Hepatocyte (in vitro differentiated cells): ENCODE measurements at regions not wholly inside any gene's neighbourhood (a gene's known extent, or its start where the extent isn't known, plus 50 kb on each side); places are given as distances from the start of the nearest gene placed in this dataset.

Source experiments
- EZH2 ChIP-seq: fragments of 200-600 bp; sonication (generic); IDR thresholded peaks from 2 replicates; pipeline ENCODE4 v1.6.1; 2016; ENCODE audit warnings: antibody characterized with exemption, mild to moderate bottlenecking, borderline replicate concordance
- EZH2phosphoT487 ChIP-seq: fragments of 200-600 bp; sonication (generic); IDR thresholded peaks from one replicate; pipeline ENCODE4 v1.6.1; 2018; ENCODE audit warnings: antibody characterized with exemption, mild to moderate bottlenecking, low read depth, moderate library complexity; ENCODE audit not compliant: unreplicated experiment, severe bottlenecking
- TF ChIP-seq, protein P1 (sequence below): fragments of 200-600 bp; sonication (generic); IDR thresholded peaks from 2 replicates; pipeline ENCODE4 v1.5.1; 2016; ENCODE audit warnings: antibody characterized with exemption, mild to moderate bottlenecking; ENCODE audit not compliant: poor library complexity

DNA sequence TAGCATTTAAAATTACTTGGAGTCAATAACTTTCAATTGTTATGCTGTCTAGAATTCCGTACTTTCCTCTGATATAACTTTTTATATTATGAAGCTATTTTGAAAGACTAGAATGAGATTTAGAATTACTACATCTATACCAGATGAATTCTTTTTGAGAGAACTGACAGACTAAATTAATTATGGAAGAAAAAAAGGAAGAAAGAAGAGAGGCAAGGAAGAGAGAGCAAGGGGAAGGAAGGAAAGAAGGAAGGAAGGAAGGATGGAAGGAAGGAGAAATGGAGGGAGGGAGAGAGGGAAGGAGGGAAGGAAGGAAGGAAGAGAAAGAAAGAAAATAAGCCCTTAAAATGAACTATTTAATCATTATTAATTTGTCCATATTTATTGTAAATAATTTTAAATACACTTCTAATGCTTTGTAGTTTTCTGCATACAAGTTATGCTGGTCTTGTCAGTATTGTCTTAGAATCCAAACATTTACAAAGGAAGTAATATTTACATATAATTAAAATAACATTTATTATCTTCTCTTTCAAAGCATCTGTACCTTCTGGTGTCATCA is 280.4 kb upstream of the HSF2 start:
- no peak for TF ChIP-seq EZH2
- TF ChIP-seq, protein P1, sequence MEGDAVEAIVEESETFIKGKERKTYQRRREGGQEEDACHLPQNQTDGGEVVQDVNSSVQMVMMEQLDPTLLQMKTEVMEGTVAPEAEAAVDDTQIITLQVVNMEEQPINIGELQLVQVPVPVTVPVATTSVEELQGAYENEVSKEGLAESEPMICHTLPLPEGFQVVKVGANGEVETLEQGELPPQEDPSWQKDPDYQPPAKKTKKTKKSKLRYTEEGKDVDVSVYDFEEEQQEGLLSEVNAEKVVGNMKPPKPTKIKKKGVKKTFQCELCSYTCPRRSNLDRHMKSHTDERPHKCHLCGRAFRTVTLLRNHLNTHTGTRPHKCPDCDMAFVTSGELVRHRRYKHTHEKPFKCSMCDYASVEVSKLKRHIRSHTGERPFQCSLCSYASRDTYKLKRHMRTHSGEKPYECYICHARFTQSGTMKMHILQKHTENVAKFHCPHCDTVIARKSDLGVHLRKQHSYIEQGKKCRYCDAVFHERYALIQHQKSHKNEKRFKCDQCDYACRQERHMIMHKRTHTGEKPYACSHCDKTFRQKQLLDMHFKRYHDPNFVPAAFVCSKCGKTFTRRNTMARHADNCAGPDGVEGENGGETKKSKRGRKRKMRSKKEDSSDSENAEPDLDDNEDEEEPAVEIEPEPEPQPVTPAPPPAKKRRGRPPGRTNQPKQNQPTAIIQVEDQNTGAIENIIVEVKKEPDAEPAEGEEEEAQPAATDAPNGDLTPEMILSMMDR, result no peak
- no peak for TF ChIP-seq EZH2phosphoT487
